ENCODE measurements at regions not wholly inside any gene's neighbourhood (a gene's known extent, or its start where the extent isn't known, plus 50 kb on each side); places are given as distances from the start of the nearest gene placed in this dataset.

DNA sequence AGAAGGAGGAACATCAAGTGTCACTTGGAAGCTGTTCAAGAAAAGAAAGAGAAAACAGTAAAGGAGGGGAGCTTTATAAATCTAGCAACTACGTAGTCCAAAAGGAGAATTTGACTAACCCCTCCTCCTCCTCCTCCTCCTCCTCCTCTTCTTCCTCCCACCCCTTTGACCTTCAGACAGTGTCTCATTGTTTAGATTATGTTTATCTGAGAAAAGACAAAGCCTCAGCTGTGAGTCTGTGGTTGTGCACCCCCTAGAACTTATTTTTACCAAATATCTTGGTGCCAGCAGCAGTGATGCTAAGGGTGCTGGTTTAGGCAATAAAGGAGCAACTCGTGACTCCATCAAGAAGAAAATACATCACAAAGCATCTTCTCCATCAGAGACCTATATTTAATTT lies 68.9 kb upstream of the BMP2K start:
- TF ChIP-seq, protein P1, sequence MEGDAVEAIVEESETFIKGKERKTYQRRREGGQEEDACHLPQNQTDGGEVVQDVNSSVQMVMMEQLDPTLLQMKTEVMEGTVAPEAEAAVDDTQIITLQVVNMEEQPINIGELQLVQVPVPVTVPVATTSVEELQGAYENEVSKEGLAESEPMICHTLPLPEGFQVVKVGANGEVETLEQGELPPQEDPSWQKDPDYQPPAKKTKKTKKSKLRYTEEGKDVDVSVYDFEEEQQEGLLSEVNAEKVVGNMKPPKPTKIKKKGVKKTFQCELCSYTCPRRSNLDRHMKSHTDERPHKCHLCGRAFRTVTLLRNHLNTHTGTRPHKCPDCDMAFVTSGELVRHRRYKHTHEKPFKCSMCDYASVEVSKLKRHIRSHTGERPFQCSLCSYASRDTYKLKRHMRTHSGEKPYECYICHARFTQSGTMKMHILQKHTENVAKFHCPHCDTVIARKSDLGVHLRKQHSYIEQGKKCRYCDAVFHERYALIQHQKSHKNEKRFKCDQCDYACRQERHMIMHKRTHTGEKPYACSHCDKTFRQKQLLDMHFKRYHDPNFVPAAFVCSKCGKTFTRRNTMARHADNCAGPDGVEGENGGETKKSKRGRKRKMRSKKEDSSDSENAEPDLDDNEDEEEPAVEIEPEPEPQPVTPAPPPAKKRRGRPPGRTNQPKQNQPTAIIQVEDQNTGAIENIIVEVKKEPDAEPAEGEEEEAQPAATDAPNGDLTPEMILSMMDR (IDR thresholded peaks at IDR 0.05): no peak
- no peak for TF ChIP-seq POLR2A (IDR thresholded peaks at IDR 0.05)
- no peak for TF ChIP-seq POLR2AphosphoS5 (IDR thresholded peaks at IDR 0.05)
- TF ChIP-seq EP300 (IDR thresholded peaks at IDR 0.05): no peak

Measured in sigmoid colon (tissue), 4 donors.